ENCODE measurements at regions not wholly inside any gene's neighbourhood (a gene's known extent, or its start where the extent isn't known, plus 50 kb on each side); places are given as distances from the start of the nearest gene placed in this dataset.
A peak's percentile ranks its signal among the peaks of the same experiment; 100 is the strongest.
"Not testable (repeated sequence)": the region's sequence is repeated elsewhere in the genome, so short reads cannot be mapped to it uniquely, and the experiment has no call there.

DNA sequence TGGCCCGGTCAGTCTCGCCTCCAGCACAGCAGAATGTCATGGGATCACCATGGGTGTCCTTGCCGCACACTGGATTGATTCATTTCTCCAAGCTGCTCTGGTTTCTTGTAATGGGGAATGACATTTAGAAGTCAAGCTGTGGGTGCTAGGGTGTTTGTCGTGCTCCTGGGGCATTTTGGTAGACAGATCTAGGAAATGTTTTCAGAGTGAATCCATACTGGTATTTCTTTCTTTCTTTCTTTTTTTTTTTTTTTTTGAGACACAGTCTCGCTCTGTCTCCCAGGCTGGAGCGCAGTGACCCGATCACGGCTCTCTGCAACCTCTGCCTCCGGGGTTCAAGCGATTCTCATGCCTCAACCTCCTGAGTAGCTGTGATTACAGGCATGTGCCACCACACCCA, 100.0 kb upstream of the PZP start:
- not testable (repeated sequence) for H3K4me1 ChIP-seq (ENCODE audit: low read length); H3K27me3 ChIP-seq (ENCODE audit: low read length); H3K9me2 ChIP-seq (replicated peaks; ENCODE audit: insufficient read depth, low read length); H3K79me2 ChIP-seq (ENCODE audit: low read length); H2AFZ ChIP-seq (ENCODE audit: low read length); H3K4me2 ChIP-seq (ENCODE audit: low read depth, low read length, poor library complexity, severe bottlenecking); H3K36me3 ChIP-seq (ENCODE audit: insufficient read depth, low read length); H3K4me3 ChIP-seq (ENCODE audit: low read length); H3K9ac ChIP-seq (ENCODE audit: low read length); DNase-seq; H4K20me1 ChIP-seq (ENCODE audit: insufficient read depth, low read depth, low read length); H3K27ac ChIP-seq (ENCODE audit: low read length); H3K9me3 ChIP-seq (ENCODE audit: low read length)

DNA sequence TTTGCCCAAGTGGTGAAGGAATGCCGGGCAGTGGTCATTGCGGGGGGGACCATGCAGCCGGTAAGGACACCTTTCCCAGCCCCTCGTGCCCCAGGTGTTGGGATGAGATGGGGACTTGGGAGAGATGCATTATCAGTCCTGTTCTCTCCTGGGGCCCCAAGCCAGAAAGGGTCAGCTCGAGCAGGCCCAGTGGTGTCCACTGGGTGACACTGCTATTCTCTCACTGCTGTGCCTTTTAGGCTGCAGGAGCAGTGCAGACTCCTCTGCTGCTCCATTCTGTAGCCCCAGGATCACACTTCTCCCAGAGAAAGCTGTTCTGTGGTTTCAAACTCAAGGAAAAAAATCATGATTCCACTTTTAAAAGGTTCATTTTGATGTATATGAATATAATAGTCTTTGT, 99.1 kb upstream of the PZP start:
- not testable (repeated sequence) for H3K27me3 ChIP-seq (ENCODE audit: low read length); H3K27ac ChIP-seq (ENCODE audit: low read length); H3K9me2 ChIP-seq (replicated peaks; ENCODE audit: insufficient read depth, low read length); DNase-seq; H3K79me2 ChIP-seq (ENCODE audit: low read length); H3K4me1 ChIP-seq (ENCODE audit: low read length); H3K4me3 ChIP-seq (ENCODE audit: low read length); H3K9ac ChIP-seq (ENCODE audit: low read length); H3K36me3 ChIP-seq (ENCODE audit: insufficient read depth, low read length); H3K9me3 ChIP-seq (ENCODE audit: low read length); H4K20me1 ChIP-seq (ENCODE audit: insufficient read depth, low read depth, low read length); H3K4me2 ChIP-seq (ENCODE audit: low read depth, low read length, poor library complexity, severe bottlenecking); H2AFZ ChIP-seq (ENCODE audit: low read length)

DNA sequence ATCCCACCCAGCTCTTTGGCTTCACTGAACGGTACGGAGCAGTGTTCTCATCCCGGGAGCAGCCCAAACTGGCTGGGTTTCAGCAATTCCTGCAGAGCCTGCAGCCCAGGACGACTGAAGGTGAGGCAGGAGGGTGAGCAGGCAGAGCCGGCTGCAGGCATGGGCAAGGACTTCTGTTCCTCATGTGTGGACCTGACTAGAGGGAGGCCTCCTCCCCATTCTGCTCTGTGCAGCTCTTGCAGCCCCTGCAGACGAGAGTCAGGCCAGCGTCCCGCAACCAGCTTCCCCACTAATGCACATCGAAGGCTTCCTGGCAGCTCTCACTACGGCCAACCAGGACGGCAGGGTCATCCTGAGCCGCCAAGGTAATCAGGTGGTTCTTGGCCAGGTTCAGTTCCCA, 97.8 kb upstream of the PZP start:
- not testable (repeated sequence) for H3K4me1 ChIP-seq (ENCODE audit: low read length); H4K20me1 ChIP-seq (ENCODE audit: insufficient read depth, low read depth, low read length); H3K4me2 ChIP-seq (ENCODE audit: low read depth, low read length, poor library complexity, severe bottlenecking); H3K4me3 ChIP-seq (ENCODE audit: low read length); H3K27ac ChIP-seq (ENCODE audit: low read length); DNase-seq; H3K9ac ChIP-seq (ENCODE audit: low read length); H3K36me3 ChIP-seq (ENCODE audit: insufficient read depth, low read length); H3K9me3 ChIP-seq (ENCODE audit: low read length); H3K27me3 ChIP-seq (ENCODE audit: low read length); H3K9me2 ChIP-seq (replicated peaks; ENCODE audit: insufficient read depth, low read length); H2AFZ ChIP-seq (ENCODE audit: low read length); H3K79me2 ChIP-seq (ENCODE audit: low read length)

DNA sequence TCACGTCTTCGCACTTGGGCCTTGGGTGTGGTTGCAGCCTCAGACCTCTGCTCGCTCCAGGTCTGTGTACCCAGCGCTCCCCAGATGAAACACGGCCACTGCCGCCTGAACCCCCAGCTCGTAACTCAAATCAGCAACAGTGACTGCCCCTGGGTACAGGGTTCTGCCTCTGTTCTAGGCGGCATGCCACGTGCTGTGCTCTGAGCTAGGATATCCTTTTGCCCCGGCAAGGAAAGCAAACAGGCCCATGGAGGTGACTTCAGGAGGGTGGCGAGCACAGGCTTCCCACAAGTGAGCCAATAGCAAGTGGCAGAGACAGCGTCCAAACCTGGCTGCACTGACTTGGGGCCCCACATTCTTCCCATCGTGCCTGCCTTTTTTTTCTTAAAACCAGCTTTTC, 96.3 kb upstream of the PZP start:
- H3K36me3 ChIP-seq (ENCODE audit: insufficient read depth, low read length); H3K4me1 ChIP-seq (ENCODE audit: low read length); H3K9me3 ChIP-seq (ENCODE audit: low read length); H3K4me2 ChIP-seq (ENCODE audit: low read depth, low read length, poor library complexity, severe bottlenecking); H3K9ac ChIP-seq (ENCODE audit: low read length); H3K27me3 ChIP-seq (ENCODE audit: low read length); H2AFZ ChIP-seq (ENCODE audit: low read length); H3K79me2 ChIP-seq (ENCODE audit: low read length); H4K20me1 ChIP-seq (ENCODE audit: insufficient read depth, low read depth, low read length); H3K9me2 ChIP-seq (replicated peaks; ENCODE audit: insufficient read depth, low read length); H3K4me3 ChIP-seq (ENCODE audit: low read length); DNase-seq; H3K27ac ChIP-seq (ENCODE audit: low read length): not testable (repeated sequence)

DNA sequence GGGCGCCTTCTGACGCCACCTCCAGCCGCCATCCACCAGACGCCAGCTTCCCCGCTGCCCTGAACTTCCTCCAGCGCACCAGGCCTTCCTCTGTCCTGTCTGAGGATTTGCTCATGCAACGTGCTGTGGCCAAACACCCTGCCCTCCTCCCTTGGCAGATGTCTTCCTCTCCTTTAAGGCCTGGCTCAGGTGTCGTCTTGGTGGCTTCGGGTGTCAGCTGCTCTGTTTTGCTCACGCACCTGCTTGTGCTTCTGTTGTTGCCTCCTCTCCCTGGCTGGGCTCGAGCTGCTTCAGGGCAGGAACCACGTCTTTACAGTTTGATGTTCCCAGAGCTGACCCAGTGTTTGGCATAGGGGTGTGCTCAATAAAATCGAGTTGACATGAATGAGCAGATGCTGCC, 87.7 kb upstream of the PZP start:
- H3K4me2 ChIP-seq (ENCODE audit: low read depth, low read length, poor library complexity, severe bottlenecking); H3K4me1 ChIP-seq (ENCODE audit: low read length); H3K4me3 ChIP-seq (ENCODE audit: low read length); H3K79me2 ChIP-seq (ENCODE audit: low read length); H3K27ac ChIP-seq (ENCODE audit: low read length); H3K27me3 ChIP-seq (ENCODE audit: low read length); H3K36me3 ChIP-seq (ENCODE audit: insufficient read depth, low read length); H4K20me1 ChIP-seq (ENCODE audit: insufficient read depth, low read depth, low read length); H3K9ac ChIP-seq (ENCODE audit: low read length); DNase-seq; H3K9me3 ChIP-seq (ENCODE audit: low read length); H2AFZ ChIP-seq (ENCODE audit: low read length); H3K9me2 ChIP-seq (replicated peaks; ENCODE audit: insufficient read depth, low read length): not testable (repeated sequence)

DNA sequence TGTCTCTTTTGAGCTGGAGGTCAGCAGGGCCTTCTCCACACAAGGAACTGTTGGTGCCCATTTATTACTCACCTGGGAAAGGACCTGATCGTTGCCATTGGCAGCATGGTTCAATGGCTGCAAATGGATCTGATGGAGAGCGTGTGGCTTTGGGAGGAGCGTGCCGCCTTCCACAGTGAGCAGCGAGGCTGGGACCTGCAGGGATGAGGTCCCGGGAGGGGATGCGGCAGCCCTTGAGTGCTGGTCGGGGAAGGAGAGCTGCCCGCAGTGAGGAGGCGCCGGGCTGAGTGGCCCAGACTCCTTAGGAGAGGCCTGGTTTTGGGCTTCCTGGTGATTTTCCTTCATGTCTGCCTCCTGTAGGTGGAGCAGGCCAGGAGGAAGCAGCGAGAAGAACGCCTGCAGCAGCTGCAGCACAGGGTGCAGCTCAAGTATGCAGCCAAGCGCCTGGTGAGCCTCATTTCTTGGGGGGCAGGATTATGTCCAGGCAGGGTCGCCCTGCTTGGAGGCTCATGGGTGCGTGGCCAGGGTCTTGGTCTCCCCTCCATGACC, 86.0 kb upstream of the PZP start:
- H3K4me1 ChIP-seq (ENCODE audit: low read length); H3K4me3 ChIP-seq (ENCODE audit: low read length); DNase-seq; H3K9me3 ChIP-seq (ENCODE audit: low read length); H3K4me2 ChIP-seq (ENCODE audit: low read depth, low read length, poor library complexity, severe bottlenecking); H3K9ac ChIP-seq (ENCODE audit: low read length); H3K79me2 ChIP-seq (ENCODE audit: low read length); H3K27me3 ChIP-seq (ENCODE audit: low read length); H4K20me1 ChIP-seq (ENCODE audit: insufficient read depth, low read depth, low read length); H3K9me2 ChIP-seq (replicated peaks; ENCODE audit: insufficient read depth, low read length); H3K36me3 ChIP-seq (ENCODE audit: insufficient read depth, low read length); H2AFZ ChIP-seq (ENCODE audit: low read length); H3K27ac ChIP-seq (ENCODE audit: low read length): not testable (repeated sequence)

DNA sequence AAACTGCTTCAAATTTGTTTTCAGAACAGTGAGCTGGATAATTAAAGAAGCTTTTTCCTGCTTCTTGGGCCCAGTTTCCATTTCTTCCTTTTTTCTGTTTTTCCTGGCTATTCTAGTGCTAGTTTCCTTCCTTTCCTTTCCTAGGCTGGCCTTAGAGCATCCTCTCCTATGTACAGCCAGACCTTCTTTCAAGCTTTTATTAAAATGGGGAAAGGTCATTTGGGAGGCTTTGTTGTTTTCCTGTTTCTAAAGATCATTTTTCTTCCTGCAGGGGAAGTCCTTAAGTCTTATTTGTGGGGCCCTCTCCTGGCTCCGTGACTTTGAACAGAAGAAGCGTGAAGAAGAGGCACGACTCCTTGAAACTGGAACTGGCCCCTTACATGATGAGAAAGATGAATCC, 85.2 kb upstream of the PZP start:
- H3K4me2 ChIP-seq (ENCODE audit: low read depth, low read length, poor library complexity, severe bottlenecking), result not testable (repeated sequence)

DNA sequence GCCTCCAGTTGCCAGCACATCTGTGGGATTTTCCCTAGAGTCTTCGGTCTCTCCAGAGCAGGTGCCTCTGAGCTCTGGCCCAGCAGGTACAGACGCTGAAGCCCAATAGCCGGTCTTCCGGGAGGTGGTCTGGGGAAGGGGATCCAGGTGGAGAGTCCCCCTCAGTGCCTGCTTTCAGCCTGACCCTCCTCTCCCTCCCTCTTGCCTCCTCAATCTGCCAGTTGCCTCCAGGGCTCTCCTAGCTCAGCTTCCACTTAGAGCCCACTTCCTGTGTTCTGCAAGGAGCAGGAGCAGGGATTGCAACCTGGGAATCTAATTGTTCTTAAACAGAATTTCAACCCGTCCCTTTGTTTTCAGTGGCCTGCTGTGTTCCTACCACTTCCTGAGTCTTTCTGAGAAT, 81.8 kb upstream of the PZP start:
- H4K20me1 ChIP-seq (ENCODE audit: insufficient read depth, low read depth, low read length); H3K27me3 ChIP-seq (ENCODE audit: low read length); H2AFZ ChIP-seq (ENCODE audit: low read length); H3K4me2 ChIP-seq (ENCODE audit: low read depth, low read length, poor library complexity, severe bottlenecking); DNase-seq; H3K4me1 ChIP-seq (ENCODE audit: low read length); H3K9me2 ChIP-seq (replicated peaks; ENCODE audit: insufficient read depth, low read length); H3K9me3 ChIP-seq (ENCODE audit: low read length); H3K27ac ChIP-seq (ENCODE audit: low read length); H3K4me3 ChIP-seq (ENCODE audit: low read length); H3K36me3 ChIP-seq (ENCODE audit: insufficient read depth, low read length); H3K9ac ChIP-seq (ENCODE audit: low read length); H3K79me2 ChIP-seq (ENCODE audit: low read length): not testable (repeated sequence)

More for the DNA sequence above, 85.2 kb upstream of the PZP start:
- not testable (repeated sequence) for H3K36me3 ChIP-seq (ENCODE audit: insufficient read depth, low read length); H3K27me3 ChIP-seq (ENCODE audit: low read length); H3K27ac ChIP-seq (ENCODE audit: low read length); H4K20me1 ChIP-seq (ENCODE audit: insufficient read depth, low read depth, low read length); H3K9ac ChIP-seq (ENCODE audit: low read length); H3K4me1 ChIP-seq (ENCODE audit: low read length); H3K9me2 ChIP-seq (replicated peaks; ENCODE audit: insufficient read depth, low read length); H2AFZ ChIP-seq (ENCODE audit: low read length); H3K79me2 ChIP-seq (ENCODE audit: low read length); DNase-seq; H3K9me3 ChIP-seq (ENCODE audit: low read length); H3K4me3 ChIP-seq (ENCODE audit: low read length)

DNA sequence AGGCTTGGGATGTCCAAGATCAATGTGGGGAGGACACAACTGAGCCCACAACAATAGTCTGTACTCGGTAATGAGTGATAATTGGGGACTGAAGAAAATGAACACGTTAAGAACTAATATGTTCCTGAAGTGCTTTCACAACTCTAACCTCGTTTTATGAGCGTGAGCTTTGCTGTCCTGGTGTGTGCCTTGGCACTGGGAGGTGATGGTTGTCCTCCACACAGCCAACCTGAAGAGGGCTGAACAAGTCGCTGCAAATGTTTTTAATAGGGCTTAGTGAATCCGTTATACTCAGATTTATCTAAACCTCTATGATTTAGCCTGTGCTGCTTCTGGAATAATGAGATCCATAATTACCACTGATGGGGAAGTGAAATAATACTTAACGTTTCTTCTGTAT, 76.5 kb upstream of the PZP start:
- H3K4me1 ChIP-seq (ENCODE audit: low read length); H3K9me3 ChIP-seq (ENCODE audit: low read length); H3K9me2 ChIP-seq (replicated peaks; ENCODE audit: insufficient read depth, low read length); H2AFZ ChIP-seq (ENCODE audit: low read length); DNase-seq; H3K79me2 ChIP-seq (ENCODE audit: low read length); H4K20me1 ChIP-seq (ENCODE audit: insufficient read depth, low read depth, low read length); H3K27ac ChIP-seq (ENCODE audit: low read length); H3K36me3 ChIP-seq (ENCODE audit: insufficient read depth, low read length); H3K27me3 ChIP-seq (ENCODE audit: low read length): not testable (repeated sequence)
- H3K4me3 ChIP-seq (ENCODE audit: low read length), result peak overlapping the region; percentile 69
- peak overlapping the region; percentile 72; the same call in 1 of the 2 replicates for H3K9ac ChIP-seq (ENCODE audit: low read length)
- peak overlapping the region; percentile 59 for H3K4me2 ChIP-seq (ENCODE audit: low read depth, low read length, poor library complexity, severe bottlenecking)

All from Karpas-422 (cell line).